ENCODE measurements at regions not wholly inside any gene's neighbourhood (a gene's known extent, or its start where the extent isn't known, plus 50 kb on each side); places are given as distances from the start of the nearest gene placed in this dataset.

DNA sequence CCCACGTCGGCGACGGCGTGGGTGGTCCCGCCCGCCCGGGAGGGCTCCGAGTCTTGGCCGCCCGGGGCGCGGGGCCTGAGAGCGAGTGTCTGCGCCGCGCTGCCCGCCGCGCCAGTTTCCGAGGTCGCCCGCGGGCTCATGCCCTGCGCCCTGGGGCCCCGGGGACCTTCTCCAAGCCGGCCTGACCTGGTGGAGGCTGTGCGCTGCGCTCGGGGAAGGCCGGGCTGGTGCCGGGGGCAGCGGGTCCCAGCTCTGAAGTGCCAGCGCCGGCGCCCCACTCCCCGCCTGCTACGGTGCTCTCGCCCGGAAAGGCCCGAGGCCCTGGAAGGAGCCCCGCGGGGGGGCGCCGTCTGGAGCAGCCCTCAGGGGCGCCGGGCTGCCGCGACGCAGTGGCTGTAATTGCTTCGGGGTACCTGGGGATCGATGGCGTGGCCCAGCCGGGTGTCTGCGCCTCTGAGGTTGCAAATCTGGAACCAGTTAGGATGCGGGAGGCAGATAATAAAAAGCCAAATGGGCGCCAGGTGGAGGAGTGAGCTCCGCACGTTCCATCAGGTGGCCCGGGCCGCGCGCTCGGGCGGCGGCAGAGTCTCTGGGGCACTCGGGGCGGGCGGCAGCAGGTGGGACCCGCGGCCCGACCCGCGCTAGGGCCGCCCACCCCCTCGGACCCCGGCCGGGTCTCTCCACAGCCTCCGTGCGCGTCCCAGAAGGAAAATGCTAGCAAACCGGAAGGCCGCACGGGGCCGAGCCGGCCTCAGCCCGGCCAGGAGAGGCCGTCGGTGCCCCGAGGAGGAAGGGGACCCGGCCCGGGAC lies 102.3 kb upstream of the DIO3 start:
- DNase-seq (no peak), ATAC-seq (ENCODE audit: poor library complexity) (no peak)
- no peak overlapping the region for H3K4me3 Mint-ChIP-seq
- Histone ChIP-seq H3K9me3 (ENCODE audit: control insufficient read depth in 1 of 2, insufficient read depth in 1 of 2, low read length in 2 of 2) (peaks cover 0 to 3% of the 10 kb centered on the region in 2 experiments), H3K36me3 (ENCODE audit: insufficient read depth, low read length) (no peaks in the 10 kb centered on the region), H3K27me3 (ENCODE audit: control insufficient read depth in 1 of 2, insufficient read depth in 2 of 2, low read length in 2 of 2) (peaks cover 48 to 69% of the 10 kb centered on the region in 2 experiments), H3K27ac (ENCODE audit: low read depth in 1 of 2, low read length in 2 of 2) (no peak overlapping the region), H3K4me1 (ENCODE audit: insufficient read depth, low read length) (peaks cover 14% of the 10 kb centered on the region), H3K4me3 (ENCODE audit: low read length) (no peak overlapping the region)
- ChIA-PET CTCF (no interaction called here), POLR2A (no interaction called here)
- TF ChIP-seq, protein P1, sequence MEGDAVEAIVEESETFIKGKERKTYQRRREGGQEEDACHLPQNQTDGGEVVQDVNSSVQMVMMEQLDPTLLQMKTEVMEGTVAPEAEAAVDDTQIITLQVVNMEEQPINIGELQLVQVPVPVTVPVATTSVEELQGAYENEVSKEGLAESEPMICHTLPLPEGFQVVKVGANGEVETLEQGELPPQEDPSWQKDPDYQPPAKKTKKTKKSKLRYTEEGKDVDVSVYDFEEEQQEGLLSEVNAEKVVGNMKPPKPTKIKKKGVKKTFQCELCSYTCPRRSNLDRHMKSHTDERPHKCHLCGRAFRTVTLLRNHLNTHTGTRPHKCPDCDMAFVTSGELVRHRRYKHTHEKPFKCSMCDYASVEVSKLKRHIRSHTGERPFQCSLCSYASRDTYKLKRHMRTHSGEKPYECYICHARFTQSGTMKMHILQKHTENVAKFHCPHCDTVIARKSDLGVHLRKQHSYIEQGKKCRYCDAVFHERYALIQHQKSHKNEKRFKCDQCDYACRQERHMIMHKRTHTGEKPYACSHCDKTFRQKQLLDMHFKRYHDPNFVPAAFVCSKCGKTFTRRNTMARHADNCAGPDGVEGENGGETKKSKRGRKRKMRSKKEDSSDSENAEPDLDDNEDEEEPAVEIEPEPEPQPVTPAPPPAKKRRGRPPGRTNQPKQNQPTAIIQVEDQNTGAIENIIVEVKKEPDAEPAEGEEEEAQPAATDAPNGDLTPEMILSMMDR (IDR thresholded peaks at IDR 0.05) = no peak
- peaks cover 52% of the 10 kb centered on the region for H3K27me3 Mint-ChIP-seq
- H3K4me1 Mint-ChIP-seq (ENCODE audit: low read depth) = peaks cover 9% of the 10 kb centered on the region
- no peaks in the 10 kb centered on the region for H3K9me3 Mint-ChIP-seq
- H3K27ac Mint-ChIP-seq = no peak overlapping the region
- H3K36me3 Mint-ChIP-seq (ENCODE audit: low read depth) = no peaks in the 10 kb centered on the region
- intact Hi-C loops (cut with DNase I, micrococcal nuclease) = no loop called here

DNA sequence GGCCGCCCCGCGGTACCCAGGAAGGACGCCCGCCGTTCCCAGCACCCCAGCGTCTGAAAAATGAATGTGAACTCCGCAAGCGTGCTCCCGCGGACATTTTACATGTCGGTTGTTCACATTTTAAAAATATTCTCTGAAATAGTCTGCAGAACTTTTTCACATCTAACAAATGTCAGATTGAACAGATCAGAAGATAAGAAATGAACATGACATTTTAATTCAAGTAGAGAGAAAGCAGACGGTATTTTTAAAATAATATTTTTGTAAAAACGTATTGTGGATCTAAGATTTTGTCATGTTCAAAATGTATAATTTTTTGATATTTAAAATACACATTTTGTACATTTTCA lies 101.8 kb upstream of the DIO3 start:
- intact Hi-C loops (cut with DNase I, micrococcal nuclease) = no loop called here
- no peaks in the 10 kb centered on the region for H3K36me3 Mint-ChIP-seq (ENCODE audit: low read depth)
- ATAC-seq (ENCODE audit: poor library complexity) (no peak), DNase-seq (no peak)
- Histone ChIP-seq H3K27ac (ENCODE audit: low read depth in 1 of 2, low read length in 2 of 2) (no peak overlapping the region), H3K36me3 (ENCODE audit: insufficient read depth, low read length) (no peaks in the 10 kb centered on the region), H3K9me3 (ENCODE audit: control insufficient read depth in 1 of 2, insufficient read depth in 1 of 2, low read length in 2 of 2) (peaks cover 0 to 3% of the 10 kb centered on the region in 2 experiments), H3K4me3 (ENCODE audit: low read length) (no peak overlapping the region), H3K4me1 (ENCODE audit: insufficient read depth, low read length) (peaks cover 14% of the 10 kb centered on the region), H3K27me3 (ENCODE audit: control insufficient read depth in 1 of 2, insufficient read depth in 2 of 2, low read length in 2 of 2) (peaks cover 42 to 63% of the 10 kb centered on the region in 2 experiments)
- TF ChIP-seq, protein P1 (IDR thresholded peaks at IDR 0.05) = no peak
- H3K27me3 Mint-ChIP-seq = peaks cover 46% of the 10 kb centered on the region
- H3K4me1 Mint-ChIP-seq (ENCODE audit: low read depth) = peaks cover 9% of the 10 kb centered on the region
- no peaks in the 10 kb centered on the region for H3K9me3 Mint-ChIP-seq
- no peak overlapping the region for H3K4me3 Mint-ChIP-seq
- CTCF ChIA-PET = no interaction called here
- no peak overlapping the region for H3K27ac Mint-ChIP-seq
- POLR2A ChIA-PET = no interaction called here

DNA sequence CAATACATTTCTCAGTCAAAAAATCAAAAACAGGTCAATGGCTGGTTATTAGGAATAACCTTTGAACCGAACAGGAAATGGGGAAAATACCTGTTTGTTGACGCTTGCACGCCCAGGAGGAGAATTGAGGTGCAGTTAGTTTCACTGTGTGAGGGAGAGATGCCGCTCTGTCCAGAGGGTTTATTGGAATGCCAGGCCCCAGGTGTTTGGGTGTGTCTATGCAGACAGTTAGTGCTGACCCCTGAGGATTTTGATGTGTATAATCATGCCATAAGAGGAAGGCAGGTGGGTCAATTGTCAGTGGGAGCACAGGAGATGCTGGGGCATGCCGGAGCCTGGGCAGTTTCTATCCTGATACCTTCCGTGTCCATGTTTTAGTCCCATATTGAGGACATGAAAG lies 100.8 kb upstream of the DIO3 start:
- Histone ChIP-seq H3K4me1 (ENCODE audit: insufficient read depth, low read length) (peaks cover 14% of the 10 kb centered on the region), H3K4me3 (ENCODE audit: low read length) (no peak overlapping the region), H3K36me3 (ENCODE audit: insufficient read depth, low read length) (no peaks in the 10 kb centered on the region), H3K27ac (ENCODE audit: low read depth in 1 of 2, low read length in 2 of 2) (no peak overlapping the region), H3K27me3 (ENCODE audit: control insufficient read depth in 1 of 2, insufficient read depth in 2 of 2, low read length in 2 of 2) (peaks cover 35 to 58% of the 10 kb centered on the region in 2 experiments), H3K9me3 (ENCODE audit: control insufficient read depth in 1 of 2, insufficient read depth in 1 of 2, low read length in 2 of 2) (peaks cover 0 to 3% of the 10 kb centered on the region in 2 experiments)
- DNase-seq (peak in 1 of 14 experiments; percentile 4), ATAC-seq (ENCODE audit: poor library complexity) (no peak)
- Mint-ChIP-seq H3K36me3 (ENCODE audit: low read depth) (no peaks in the 10 kb centered on the region), H3K9me3 (no peaks in the 10 kb centered on the region), H3K4me3 (no peak overlapping the region), H3K4me1 (ENCODE audit: low read depth) (peaks cover 9% of the 10 kb centered on the region), H3K27ac (no peak overlapping the region), H3K27me3 (peaks cover 43% of the 10 kb centered on the region)
- POLR2A ChIA-PET = no interaction called here
- intact Hi-C loops (cut with DNase I, micrococcal nuclease) = no loop called here
- TF ChIP-seq, protein P1 (IDR thresholded peaks at IDR 0.05) = no peak
- CTCF ChIA-PET = no interaction called here

Measured in CD4-positive, alpha-beta T cell (primary cell).